ENCODE measurements at regions not wholly inside any gene's neighbourhood (a gene's known extent, or its start where the extent isn't known, plus 50 kb on each side); places are given as distances from the start of the nearest gene placed in this dataset.

- H3K27ac ChIP-seq (ENCODE audit: insufficient read depth, low read depth, low read length) = no peak overlapping the region
- no peaks in the 10 kb centered on the region for H4K20me1 ChIP-seq (replicated peaks; ENCODE audit: control insufficient read depth, extremely low read depth, insufficient read depth, low read length)
- no peak for TF ChIP-seq MAX (IDR thresholded peaks at IDR 0.05; ENCODE audit: insufficient read depth, insufficient read length)
- TF ChIP-seq MYC (IDR thresholded peaks at IDR 0.05; ENCODE audit: low read depth, low read length) = no peak
- no peak for TF ChIP-seq JUN (IDR thresholded peaks at IDR 0.05; ENCODE audit: borderline replicate concordance, insufficient read depth, insufficient read length, low read depth)
- no peak for TF ChIP-seq POLR2A (IDR thresholded peaks at IDR 0.05; ENCODE audit: low read depth, low read length)
- no peak for TF ChIP-seq GATA2 (IDR thresholded peaks at IDR 0.05; ENCODE audit: insufficient read depth, insufficient read length, low read depth, low read length)
- no peak for TF ChIP-seq FOS (IDR thresholded peaks at IDR 0.05; ENCODE audit: borderline replicate concordance, insufficient read depth, low read length)
- no peak for TF ChIP-seq POLR2AphosphoS5 (IDR thresholded peaks at IDR 0.05; ENCODE audit: insufficient read depth, low read depth, low read length)
- no peak for TF ChIP-seq CTCF (IDR thresholded peaks at IDR 0.05; ENCODE audit: extremely low read depth in 1 of 2, insufficient read depth in 1 of 2, low read depth in 1 of 2, low read length in 2 of 2)
- TF ChIP-seq EZH2 (IDR thresholded peaks at IDR 0.05; ENCODE audit: borderline replicate concordance, low read depth, low read length, severe bottlenecking) = no peak
- H3K4me1 ChIP-seq (ENCODE audit: control insufficient read depth, extremely low read depth, insufficient read depth, low read length) = no peaks in the 10 kb centered on the region
- FAIRE-seq (no peak), DNase-seq (ENCODE audit: low read depth, low spot score) (no peak)
- H3K79me2 ChIP-seq (ENCODE audit: control insufficient read depth, insufficient read depth, low read length) = no peaks in the 10 kb centered on the region
- dilution Hi-C loops (cut with MboI; ENCODE audit: extremely low pct_ligation_motif_present, low sequenced_read_pairs) = no loop called here
- no peaks in the 10 kb centered on the region for H3K27me3 ChIP-seq (ENCODE audit: control insufficient read depth in 2 of 2, insufficient read depth in 2 of 2, low read length in 2 of 2)
- no peaks in the 10 kb centered on the region for H3K36me3 ChIP-seq (ENCODE audit: control insufficient read depth in 2 of 2, extremely low read depth in 1 of 2, insufficient read depth in 2 of 2, low read length in 2 of 2)
- intact Hi-C loops (cut with micrococcal nuclease) = no loop called here
- no peak overlapping the region for H3K9ac ChIP-seq (replicated peaks; ENCODE audit: extremely low read depth, insufficient read depth, low read length)
- H3K9me3 ChIP-seq (replicated peaks; ENCODE audit: control insufficient read depth, insufficient read depth, low read length) = no peaks in the 10 kb centered on the region
- no peak overlapping the region for H2AFZ ChIP-seq (ENCODE audit: low read depth, low read length)
- no peaks in the 10 kb centered on the region for H3K9me1 ChIP-seq (replicated peaks; ENCODE audit: control insufficient read depth, extremely low read depth, insufficient read depth, low read length)
- no peak overlapping the region for H3K4me3 ChIP-seq (replicated peaks in 1 of 3; ENCODE audit: insufficient read depth in 1 of 3, low read depth in 1 of 3, low read length in 3 of 3)
- no peak overlapping the region for H3K4me2 ChIP-seq (ENCODE audit: insufficient read depth, low read length)
- ChIA-PET CTCF (no interaction called here), POLR2A (no interaction called here)
- BruUV-seq (replicated peaks) = no TSS peak
Measured at GRCh38 chr17:70771804-70772386, 602.6 kb downstream of the KCNJ2 start.

Measured in endothelial cell of umbilical vein (primary cell).